ENCODE measurements at regions not wholly inside any gene's neighbourhood (a gene's known extent, or its start where the extent isn't known, plus 50 kb on each side); places are given as distances from the start of the nearest gene placed in this dataset.
"Not testable (repeated sequence)": the region's sequence is repeated elsewhere in the genome, so short reads cannot be mapped to it uniquely, and the experiment has no call there.

DNA sequence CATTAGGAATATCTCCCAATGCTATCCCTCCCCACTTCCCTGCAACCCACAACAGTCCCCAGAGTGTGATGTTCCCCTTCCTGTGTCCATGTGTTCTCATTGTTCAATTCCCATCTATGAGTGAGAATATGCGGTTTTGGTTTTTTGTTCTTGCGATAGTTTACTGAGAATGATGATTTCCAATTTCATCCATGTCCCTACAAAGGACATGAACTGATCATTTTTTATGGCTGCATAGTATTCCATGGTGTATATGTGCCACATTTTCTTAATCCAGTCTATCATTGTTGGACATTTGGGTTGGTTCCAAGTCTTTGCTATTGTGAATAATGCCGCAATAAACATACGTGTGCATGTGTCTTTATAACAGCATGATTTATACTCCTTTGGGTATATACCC lies 169.5 kb downstream of the SIM1 start:
- TF ChIP-seq, protein P1, sequence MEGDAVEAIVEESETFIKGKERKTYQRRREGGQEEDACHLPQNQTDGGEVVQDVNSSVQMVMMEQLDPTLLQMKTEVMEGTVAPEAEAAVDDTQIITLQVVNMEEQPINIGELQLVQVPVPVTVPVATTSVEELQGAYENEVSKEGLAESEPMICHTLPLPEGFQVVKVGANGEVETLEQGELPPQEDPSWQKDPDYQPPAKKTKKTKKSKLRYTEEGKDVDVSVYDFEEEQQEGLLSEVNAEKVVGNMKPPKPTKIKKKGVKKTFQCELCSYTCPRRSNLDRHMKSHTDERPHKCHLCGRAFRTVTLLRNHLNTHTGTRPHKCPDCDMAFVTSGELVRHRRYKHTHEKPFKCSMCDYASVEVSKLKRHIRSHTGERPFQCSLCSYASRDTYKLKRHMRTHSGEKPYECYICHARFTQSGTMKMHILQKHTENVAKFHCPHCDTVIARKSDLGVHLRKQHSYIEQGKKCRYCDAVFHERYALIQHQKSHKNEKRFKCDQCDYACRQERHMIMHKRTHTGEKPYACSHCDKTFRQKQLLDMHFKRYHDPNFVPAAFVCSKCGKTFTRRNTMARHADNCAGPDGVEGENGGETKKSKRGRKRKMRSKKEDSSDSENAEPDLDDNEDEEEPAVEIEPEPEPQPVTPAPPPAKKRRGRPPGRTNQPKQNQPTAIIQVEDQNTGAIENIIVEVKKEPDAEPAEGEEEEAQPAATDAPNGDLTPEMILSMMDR (IDR thresholded peaks at IDR 0.05; ENCODE audit: insufficient read depth, low read length): not testable (repeated sequence)
- TF ChIP-seq POLR2AphosphoS5 (IDR thresholded peaks at IDR 0.05; ENCODE audit: low read depth): not testable (repeated sequence)
- TF ChIP-seq, protein P2, sequence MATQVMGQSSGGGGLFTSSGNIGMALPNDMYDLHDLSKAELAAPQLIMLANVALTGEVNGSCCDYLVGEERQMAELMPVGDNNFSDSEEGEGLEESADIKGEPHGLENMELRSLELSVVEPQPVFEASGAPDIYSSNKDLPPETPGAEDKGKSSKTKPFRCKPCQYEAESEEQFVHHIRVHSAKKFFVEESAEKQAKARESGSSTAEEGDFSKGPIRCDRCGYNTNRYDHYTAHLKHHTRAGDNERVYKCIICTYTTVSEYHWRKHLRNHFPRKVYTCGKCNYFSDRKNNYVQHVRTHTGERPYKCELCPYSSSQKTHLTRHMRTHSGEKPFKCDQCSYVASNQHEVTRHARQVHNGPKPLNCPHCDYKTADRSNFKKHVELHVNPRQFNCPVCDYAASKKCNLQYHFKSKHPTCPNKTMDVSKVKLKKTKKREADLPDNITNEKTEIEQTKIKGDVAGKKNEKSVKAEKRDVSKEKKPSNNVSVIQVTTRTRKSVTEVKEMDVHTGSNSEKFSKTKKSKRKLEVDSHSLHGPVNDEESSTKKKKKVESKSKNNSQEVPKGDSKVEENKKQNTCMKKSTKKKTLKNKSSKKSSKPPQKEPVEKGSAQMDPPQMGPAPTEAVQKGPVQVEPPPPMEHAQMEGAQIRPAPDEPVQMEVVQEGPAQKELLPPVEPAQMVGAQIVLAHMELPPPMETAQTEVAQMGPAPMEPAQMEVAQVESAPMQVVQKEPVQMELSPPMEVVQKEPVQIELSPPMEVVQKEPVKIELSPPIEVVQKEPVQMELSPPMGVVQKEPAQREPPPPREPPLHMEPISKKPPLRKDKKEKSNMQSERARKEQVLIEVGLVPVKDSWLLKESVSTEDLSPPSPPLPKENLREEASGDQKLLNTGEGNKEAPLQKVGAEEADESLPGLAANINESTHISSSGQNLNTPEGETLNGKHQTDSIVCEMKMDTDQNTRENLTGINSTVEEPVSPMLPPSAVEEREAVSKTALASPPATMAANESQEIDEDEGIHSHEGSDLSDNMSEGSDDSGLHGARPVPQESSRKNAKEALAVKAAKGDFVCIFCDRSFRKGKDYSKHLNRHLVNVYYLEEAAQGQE (IDR thresholded peaks at IDR 0.05; ENCODE audit: insufficient replicate concordance, low read depth): not testable (repeated sequence)

Data from HL-60 (cell line).